GM21515 (cell line): ENCODE measurements at regions not wholly inside any gene's neighbourhood (a gene's known extent, or its start where the extent isn't known, plus 50 kb on each side); places are given as distances from the start of the nearest gene placed in this dataset.

Experiments used
- ATAC-seq: cut with Tn5 transposase; IDR thresholded peaks from one replicate; pipeline ENCODE4 v1.9.1; 2021; ENCODE audit not compliant: unreplicated experiment

DNA sequence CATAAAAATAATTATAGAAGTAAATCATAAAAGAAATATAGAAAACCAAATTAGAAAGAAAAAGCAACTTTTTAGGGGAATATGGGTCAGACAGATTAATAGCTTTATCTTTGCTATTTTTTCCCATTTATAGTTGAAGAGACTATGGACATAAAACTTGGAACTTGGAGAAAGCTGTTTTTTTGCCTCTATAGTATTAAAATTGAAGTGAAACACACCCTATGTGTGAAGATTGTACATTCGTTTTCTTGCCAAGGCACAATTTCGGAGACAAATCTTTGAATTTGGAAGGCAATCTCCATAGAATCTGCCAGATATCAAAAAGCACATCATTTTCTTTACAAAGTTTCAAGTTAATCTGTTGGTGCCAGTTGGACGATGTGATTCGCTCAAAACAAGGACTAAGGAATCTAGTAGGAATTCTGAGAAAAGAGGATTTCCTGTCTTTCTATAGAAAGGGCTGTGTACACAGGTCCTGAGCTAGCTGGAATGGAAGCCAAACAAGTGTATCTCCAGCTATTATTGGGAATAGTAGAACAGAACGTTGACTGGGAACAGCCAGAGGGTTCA, 156.3 kb downstream of the SLC7A11 start:
- no peak for ATAC-seq

DNA sequence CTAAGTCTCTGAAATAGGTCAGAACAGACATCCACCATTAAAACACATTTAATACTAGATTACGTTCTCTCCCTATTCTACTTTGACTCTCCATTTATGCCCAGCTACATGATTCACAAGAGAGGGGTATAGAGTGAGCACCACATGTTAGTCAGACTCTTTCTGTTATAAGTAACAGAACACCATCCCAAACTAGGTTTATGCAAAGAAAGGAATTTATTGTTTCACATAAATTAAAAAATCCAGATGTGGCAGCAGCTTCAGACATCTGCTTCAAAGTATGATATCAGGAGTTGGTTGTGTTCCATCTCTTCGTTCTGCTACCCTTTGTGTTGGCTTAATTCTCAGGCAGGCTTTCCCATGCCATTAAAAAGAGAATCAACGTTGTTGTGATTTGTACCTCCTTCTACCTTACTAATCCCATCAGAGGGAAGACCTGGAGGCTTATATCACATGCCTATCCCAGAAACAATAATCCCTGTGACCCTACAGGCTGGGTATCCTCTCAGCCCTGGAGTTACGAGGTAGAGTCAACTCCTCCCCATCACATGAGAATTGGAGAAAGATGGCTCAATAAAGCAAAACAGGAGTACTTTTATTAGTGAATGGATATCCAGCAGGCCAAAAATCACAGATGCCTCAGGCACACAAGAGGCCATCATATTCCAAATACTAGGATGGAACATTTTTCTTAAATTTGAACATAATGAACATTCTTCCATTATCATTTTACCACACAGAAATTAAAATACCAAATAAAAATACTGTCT, 163.2 kb downstream of the SLC7A11 start:
- no peak for ATAC-seq

DNA sequence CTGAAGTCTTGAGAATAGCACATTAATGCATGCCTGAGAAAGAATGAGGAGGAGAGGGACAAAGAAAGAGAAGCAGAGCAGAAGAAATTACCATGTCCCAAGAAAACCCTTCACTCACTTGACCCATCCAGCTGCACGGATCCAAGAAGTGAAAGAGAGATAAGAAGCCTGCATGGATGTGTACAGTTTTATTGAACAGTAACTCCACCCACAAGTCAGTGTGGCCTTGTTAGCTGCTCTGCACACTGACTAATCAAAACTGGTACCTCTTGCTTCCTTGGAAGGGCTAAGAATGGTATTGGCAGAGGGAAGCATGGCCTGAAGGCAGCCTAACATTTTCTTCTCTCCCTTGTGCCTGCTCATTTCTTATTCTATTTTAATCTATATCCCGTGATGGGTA, 163.9 kb downstream of the SLC7A11 start:
- no peak for ATAC-seq

DNA sequence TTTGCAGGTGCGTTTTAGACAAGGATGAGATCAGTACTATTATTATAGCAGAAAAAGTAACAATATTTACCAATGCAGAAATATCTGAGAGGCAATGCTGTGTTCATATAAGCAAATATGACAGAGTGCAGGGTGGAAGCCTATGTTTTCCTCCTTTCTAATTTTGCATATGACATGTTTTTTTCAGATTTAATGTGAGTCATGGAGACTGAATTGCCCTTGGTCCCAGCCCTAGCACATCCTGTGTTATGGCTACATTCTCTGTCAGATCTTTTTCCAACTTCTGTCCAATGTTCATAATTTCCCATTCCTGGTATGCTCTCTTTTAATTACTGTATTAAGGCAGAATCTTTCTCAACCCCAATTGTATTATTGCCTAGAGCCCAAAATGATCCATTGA, 165.6 kb downstream of the SLC7A11 start:
- ATAC-seq, result no peak

DNA sequence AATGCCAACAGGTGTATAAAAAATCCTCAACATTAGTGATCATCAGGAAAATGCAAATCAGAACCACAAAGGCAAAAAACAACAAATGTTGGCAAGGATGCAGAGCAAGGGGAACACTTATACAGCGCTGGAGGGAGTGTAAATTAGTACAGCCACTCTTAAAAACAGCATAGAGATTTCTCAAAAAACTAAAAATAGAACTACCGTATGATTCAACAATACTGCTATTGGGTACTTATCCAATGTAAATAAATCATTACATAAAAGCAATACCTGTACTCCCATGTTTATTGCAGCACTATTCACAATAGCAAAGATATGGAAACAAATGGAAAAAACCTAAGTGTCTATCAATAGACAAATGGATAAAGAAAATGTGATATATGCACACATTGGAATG, 171.3 kb downstream of the SLC7A11 start:
- ATAC-seq, result no peak

DNA sequence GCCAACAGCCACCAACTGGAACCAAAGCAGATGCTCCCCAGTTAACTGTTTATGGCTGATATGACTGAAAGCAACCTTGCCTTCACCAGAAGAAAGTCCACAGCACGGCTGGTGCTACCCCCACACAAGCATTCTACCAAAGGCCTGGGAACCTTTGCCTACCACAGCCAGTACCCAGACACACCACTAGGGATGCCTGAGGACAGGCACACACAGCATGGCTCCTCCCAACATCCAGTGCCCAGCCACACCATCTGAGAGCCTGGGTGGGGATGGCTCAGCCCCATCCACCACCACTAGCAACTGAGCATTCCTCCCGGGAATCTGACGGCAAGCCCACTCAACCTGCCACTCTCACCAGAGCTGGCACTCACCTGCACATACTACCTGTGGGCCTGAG, 178.6 kb downstream of the SLC7A11 start:
- no peak for ATAC-seq

DNA sequence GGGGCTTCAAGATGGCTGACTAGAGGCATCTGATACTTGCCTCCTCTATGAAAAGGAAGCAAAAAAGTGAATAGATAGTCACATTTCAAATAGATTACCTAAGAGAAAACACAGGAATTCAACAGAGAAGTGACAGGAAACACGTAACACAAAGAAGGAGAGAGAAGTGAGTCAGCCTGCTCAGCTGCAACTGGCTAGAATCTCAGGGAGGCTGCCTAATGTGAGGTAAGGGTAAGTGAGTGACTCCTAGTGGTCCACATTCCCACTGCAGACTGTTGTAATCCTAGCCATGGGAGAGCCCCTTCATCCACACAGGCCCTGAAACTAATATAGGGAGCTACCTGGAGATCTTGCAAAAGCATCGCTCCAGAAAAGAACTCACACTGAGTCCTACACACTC, 179.2 kb downstream of the SLC7A11 start:
- ATAC-seq, result no peak

DNA sequence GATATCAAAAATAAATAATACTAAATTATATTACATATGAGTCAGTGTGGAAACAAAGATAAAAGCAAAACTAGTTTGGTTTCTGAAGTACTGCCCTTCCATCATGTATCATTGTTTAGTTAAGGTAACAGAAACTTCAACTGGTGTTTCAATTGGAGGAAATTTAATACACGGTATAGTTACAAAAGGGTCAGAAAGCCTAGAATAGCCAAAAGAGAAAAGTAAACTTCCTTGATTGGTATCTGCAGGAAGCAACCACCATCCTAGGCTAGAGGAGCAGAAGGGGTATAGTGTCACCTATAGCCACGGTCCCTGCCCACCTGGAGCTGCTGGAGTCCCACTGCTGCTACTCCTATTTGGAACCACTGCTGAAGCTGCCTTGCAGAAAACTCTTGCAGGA, 185.6 kb downstream of the SLC7A11 start:
- ATAC-seq, result no peak

DNA sequence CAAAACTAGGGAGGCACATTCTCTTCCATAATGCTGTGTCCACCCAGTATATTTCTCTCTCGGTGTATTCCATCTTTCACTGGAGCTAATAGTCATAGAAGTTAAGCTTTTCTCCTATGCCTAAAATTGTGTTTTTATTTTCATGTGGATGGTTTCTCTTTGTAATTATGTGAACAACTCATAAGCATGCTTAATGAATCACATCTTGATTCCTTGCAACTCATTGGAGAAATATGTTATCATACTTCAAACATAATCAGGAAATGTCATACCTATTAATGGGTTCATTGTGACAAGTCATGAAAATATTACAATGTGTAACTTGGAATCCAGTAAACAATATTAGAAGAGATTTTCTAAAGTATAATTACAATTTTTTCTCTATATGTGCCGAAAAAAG, 186.3 kb downstream of the SLC7A11 start:
- no peak for ATAC-seq

DNA sequence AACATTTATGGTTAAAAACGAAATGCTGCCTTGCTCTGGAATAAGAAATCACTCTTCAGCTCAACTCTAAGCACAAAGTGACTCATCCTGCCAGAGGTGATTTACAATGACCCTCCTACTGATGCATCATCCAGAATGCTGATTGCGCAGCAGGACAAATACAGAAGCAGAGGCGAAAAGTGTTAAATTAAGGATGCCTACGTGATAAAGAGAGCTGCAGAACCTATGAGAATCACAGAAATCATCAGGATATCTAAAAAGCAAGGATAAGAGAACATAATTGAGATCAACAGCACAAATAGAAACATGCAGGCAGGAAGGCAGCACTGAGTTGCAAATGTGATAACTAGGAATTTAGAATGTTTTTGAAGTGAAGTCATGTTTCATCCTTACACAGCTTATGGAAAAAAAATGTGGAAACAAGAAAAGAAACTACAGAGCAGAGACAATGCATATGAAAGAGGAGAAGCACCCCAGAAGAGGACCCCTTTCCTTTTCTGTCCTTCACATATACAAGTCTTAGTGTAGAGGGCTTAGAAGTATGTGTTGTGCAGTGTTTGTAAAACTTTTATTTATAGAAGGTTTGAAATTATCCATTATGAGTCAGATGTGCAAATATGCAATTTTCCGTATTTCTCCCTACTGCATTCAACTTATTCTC, 188.4 kb downstream of the SLC7A11 start:
- ATAC-seq, result no peak

DNA sequence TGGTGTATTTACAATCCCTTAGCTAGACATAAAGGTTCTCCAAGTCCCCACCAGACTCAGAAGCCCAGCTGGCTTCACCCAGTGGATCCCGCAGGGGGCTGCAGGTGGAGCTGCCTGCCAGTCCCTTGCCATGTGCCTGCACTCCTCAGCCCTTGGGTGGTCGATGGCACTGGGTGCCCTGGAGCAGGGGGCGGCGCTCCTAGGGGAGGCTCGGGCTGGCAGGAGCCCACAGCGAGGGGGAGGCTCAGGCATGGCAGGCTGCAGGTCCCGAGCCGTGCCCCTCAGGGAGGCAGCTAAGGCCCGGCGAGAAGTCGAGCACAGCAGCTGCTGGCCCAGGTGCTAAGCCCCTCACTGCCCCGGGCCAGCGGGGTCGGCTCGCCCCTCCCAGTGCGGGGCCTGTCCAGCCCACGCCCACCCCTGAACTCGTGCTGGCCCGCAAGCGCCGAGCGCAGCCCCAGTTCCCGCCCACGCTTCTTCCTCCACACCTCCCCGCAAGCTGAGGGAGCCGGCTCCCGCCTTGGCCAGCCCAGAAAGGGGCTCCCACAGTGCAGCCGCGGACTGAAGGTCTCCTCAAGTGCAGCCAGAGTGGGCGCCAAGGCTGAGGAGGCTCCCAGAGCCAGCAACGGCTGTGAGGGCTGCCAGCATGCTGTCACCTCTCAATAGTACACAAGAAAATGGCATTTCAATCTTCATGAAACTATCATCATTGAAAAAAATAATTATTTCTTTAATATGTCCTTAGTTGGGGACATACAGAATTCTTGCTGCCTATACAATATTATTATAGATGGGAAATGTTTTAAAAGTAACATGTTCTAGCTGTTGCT, 189.1 kb downstream of the SLC7A11 start:
- ATAC-seq, result no peak

DNA sequence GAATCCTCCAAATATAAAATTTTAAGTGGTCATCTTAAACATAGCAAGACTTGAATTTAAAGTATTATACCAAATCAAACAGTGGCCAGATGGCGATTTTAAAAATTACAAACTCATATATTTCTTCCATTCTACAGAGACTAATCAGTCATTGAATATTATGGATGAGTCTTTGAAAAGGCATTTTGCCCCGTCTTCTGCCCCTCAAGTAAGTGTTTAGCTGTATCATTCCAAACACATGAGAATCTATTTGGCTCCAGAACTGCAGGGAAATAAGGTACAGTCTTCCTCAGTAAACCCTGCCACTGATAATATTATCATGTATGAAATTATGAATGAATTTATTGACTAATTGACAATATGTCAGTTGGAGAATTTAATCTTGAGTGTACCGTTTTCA, 191.0 kb downstream of the SLC7A11 start:
- no peak for ATAC-seq

DNA sequence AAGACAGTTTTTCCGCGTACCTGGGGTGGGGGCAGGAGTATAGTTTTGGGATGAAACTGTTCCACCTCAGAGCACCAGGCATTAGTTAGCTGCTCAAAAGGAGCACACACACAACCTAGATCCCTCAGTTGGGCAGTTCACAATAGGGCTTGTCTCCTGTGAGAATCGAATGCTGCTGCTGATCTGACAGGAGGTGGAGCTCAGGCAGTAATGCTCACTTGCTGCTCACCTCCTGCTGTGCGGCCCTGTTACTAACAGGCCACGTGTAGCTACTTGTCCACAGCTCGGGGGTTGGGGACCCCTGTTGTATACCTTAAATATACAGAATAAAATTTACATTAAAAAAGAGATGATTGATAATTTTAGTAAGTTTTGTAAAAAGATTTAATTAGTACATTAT, 191.5 kb downstream of the SLC7A11 start:
- ATAC-seq, result no peak

DNA sequence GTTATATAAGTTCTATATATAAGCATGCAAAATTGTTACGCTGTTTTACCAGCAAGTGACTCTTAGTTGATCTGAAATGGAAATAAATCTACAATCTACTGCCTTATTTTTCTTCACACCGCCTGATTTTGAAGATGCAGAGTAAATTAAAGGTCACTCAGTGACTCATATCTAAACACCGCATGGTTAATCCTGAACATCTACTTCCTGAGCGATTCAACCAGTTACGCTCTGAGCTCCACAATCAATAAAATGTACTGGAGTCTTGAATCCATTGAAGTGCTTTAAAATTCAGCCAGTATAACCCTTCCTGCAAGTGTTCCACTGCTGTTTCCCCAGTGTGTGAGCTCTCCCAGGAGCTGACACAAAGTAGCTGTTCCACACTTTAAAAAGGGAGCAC, 192.8 kb downstream of the SLC7A11 start:
- no peak for ATAC-seq

DNA sequence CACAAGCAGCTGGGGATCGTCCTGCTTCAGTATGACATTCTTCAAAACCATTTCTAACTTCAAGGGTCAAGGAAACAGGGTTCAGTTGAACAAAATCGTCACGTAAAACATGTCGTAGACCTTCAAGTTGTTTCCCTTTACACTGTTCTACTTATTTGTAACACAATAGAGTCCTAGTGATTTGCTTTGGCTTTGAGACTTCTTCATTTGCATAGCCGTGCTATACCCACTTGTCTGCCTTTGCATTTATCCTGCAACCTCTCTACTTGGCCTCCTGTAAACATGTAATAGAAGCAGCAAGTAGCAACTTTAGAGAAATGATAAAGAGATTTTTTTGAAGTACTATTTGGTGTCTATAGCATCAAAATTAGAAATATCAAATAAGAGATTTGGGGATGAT, 194.9 kb downstream of the SLC7A11 start:
- no peak for ATAC-seq

DNA sequence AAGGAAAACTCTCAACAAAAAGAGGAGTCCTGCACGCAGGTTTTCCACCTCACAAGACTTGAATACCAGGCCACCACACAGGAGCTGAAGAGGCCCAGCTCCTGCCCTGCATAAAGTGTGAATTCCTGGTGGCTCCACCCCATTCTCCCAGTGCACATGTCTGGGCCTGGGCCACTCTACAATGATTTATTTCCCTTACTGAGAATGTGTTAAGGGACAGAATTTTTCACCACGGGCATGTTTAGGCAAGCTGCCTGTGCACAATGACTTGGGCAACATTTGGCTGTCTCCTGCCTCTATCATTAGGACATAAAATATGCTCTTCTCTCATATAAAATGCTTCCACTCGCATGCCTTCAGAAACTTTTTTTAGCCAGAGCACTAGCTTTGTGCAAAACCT, 197.1 kb downstream of the SLC7A11 start:
- ATAC-seq, result no peak

DNA sequence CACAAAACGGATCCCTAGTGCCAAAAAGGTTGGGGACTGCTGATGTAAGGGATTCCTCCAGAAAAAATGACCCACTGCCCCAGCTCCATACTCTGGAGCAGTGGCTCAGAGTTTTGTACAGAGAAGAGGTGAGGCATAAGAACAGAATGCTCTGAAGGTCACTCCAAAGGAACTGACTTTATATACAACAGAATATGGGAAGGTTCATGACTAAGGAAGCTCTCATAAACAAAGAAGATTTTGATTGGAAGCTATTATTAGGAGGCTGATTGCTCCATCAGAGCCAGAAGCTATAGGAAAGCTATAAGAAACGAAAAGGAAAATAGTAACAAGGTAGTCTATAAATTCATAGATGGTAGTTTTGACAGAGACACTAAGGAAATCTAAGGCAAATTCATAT, 203.1 kb downstream of the SLC7A11 start:
- no peak for ATAC-seq

DNA sequence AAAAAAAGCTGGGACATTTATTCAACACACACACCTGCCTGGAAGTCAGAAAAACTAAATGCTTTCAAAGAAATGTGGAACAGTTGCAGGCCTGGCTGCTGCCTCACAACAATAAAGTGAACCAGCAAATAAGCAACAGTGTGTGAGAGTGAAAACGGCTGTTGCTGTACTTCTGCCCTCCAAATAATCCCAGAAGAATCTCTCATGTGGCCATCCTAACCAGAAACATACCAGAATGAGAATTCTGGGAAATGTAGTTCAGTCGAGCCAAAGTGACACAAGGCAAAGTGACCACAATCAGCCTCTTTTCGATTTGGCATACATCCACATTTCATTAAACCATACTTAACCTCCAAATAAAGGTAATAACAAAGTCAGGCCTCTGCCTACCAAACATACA, 204.5 kb downstream of the SLC7A11 start:
- ATAC-seq, result no peak

DNA sequence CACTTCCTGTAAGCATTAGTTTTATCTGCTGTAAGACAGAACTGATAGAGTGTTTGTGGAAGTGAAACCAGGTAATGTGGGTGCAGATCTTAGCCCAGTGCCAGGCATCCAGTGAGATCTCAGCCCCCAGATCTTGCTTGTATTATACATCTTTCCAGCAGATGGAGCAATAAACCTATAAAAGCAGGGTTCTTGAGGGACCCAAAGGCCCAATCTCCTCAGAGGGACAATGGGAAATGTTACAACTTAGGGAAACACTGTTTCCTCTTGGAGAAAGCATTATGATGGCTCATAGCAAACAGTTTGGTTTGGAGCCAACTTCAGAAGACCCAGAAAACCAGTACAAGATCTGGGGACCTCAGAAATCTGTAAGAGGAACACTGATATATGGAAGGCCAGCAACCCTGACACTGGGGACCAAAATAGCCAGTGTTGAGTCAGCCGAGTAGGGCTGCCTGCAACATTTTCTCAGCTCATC, 206.3 kb downstream of the SLC7A11 start:
- peak; percentile 100 for ATAC-seq

DNA sequence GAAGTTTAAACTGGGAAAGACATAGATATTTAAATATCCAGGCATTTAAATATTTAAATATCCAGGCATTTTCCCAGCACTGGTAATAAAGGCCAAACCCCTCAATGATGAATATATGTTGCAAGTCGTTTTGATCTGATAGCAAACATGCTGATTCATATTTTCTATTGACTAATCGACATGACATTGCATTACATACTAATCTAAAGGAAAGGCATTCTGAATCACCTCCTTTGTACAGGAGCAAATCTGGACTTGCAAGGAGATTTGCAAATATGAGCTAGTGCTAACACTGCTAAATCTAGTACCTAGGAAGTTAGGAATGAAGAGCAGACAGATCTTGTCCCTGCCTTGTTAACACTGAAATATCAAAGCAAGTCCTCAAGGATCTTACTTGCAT, 207.3 kb downstream of the SLC7A11 start:
- ATAC-seq, result no peak

DNA sequence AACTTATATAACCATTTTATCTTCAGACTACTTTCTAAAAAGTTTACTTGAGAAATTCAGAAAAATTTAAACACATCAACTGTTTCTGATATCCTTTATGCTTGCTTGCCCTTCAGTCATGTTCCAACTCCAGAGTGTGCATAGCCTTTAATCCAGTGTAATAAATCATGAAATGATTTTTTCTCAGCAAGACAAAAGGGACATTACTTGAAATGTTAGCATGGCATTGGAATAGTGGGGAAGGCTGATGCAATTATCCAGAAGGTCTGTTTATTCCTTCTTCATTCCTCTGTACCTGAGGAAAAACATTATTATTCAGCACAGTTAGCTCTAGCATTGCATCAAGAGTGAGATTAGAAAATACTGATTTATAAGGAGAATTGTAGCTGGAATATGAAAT, 209.9 kb downstream of the SLC7A11 start:
- ATAC-seq, result no peak

DNA sequence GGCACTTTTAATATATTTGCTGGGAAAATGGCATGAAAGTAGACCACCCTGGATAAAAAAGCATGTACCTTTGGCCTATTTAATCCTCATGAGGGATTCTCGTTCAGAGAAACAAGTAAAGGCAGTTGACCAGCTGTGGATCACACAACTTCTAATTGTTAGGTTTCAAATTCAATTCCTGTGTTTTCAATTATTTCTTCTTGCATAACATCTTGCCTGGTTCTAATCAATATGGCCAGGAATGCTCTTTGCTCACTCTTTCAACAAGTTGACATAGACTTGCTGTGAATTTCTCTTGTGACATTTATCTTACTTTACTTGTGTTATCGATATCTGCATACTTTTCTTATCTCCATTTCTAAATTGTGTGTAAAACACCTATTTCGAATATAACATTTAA, 211.8 kb downstream of the SLC7A11 start:
- ATAC-seq, result no peak
